ENCODE measurements at regions not wholly inside any gene's neighbourhood (a gene's known extent, or its start where the extent isn't known, plus 50 kb on each side); places are given as distances from the start of the nearest gene placed in this dataset.

GRCh38 chr2:18842836-18843235, 253.5 kb upstream of the NT5C1B start:
- peaks cover 5 to 8% of the 10 kb centered on the region in 2 donors for H3K9me3 ChIP-seq (replicated peaks in 1 of 2; ENCODE audit: control insufficient read depth in 1 of 2, insufficient read depth in 1 of 2, low read length in 2 of 2)
- H3K27me3 ChIP-seq (ENCODE audit: control insufficient read depth in 2 of 2, insufficient read depth in 2 of 2, low read length in 2 of 2): no peaks in the 10 kb centered on the region
- no peak overlapping the region for H3K27ac ChIP-seq (ENCODE audit: low read depth in 1 of 2, low read length in 2 of 2)
- no peak for DNase-seq
- H3K4me3 ChIP-seq (replicated peaks in 1 of 3; ENCODE audit: low read depth in 2 of 3, low read length in 3 of 3): no peak overlapping the region
- no peaks in the 10 kb centered on the region for H3K4me1 ChIP-seq (ENCODE audit: control insufficient read depth in 1 of 2, insufficient read depth in 2 of 2, low read length in 2 of 2)
- H2AFZ ChIP-seq (ENCODE audit: insufficient read depth, low read depth, low read length, poor library complexity, severe bottlenecking): no peak overlapping the region
- H3K9ac ChIP-seq (ENCODE audit: insufficient read depth, low read length, poor library complexity, severe bottlenecking): no peak overlapping the region
- H3K4me1 Mint-ChIP-seq: no peaks in the 10 kb centered on the region
- no peak overlapping the region for H3K27ac Mint-ChIP-seq
- no peaks in the 10 kb centered on the region for H3K27me3 Mint-ChIP-seq (ENCODE audit: low read depth in 3 of 3)
- no peak for TF ChIP-seq CTCF (IDR thresholded peaks at IDR 0.05)
- no peaks in the 10 kb centered on the region for H4K20me1 ChIP-seq (ENCODE audit: insufficient read depth, low read length)
- H3K36me3 ChIP-seq (replicated peaks in 1 of 2; ENCODE audit: control insufficient read depth in 1 of 2, insufficient read depth in 2 of 2, low read length in 2 of 2): no peaks in the 10 kb centered on the region
- H3K9me3 Mint-ChIP-seq: peaks cover 0 to 9% (median 2%) of the 10 kb centered on the region in 7 donors
- 93% methylated on average over 3 of the region's 5 CpGs for WGBS (ENCODE audit: insufficient coverage)
- no peak overlapping the region for H3K4me2 ChIP-seq (replicated peaks; ENCODE audit: extremely low read depth, low read length, poor library complexity, severe bottlenecking)
- no peak overlapping the region for H3K4me3 Mint-ChIP-seq
- no peaks in the 10 kb centered on the region for H3K36me3 Mint-ChIP-seq
- H3K79me2 ChIP-seq (ENCODE audit: insufficient read depth, low read length): no peaks in the 10 kb centered on the region
- intact Hi-C loops (cut with micrococcal nuclease): no loop called here

- 100% methylated on average over 2 of the region's 4 CpGs for WGBS (ENCODE audit: insufficient coverage)
- no peaks in the 10 kb centered on the region for H3K27me3 ChIP-seq (ENCODE audit: control insufficient read depth in 2 of 2, insufficient read depth in 2 of 2, low read length in 2 of 2)
- Mint-ChIP-seq H3K27ac (no peak overlapping the region), H3K9me3 (peaks cover 0 to 11% (median 2%) of the 10 kb centered on the region in 7 donors), H3K4me1 (no peaks in the 10 kb centered on the region), H3K4me3 (no peak overlapping the region), H3K36me3 (no peaks in the 10 kb centered on the region), H3K27me3 (ENCODE audit: low read depth in 3 of 3) (no peaks in the 10 kb centered on the region)
- DNase-seq: no peak
- H3K4me1 ChIP-seq (ENCODE audit: control insufficient read depth in 1 of 2, insufficient read depth in 2 of 2, low read length in 2 of 2): no peaks in the 10 kb centered on the region
- H3K36me3 ChIP-seq (replicated peaks in 1 of 2; ENCODE audit: control insufficient read depth in 1 of 2, insufficient read depth in 2 of 2, low read length in 2 of 2): no peaks in the 10 kb centered on the region
- H4K20me1 ChIP-seq (ENCODE audit: insufficient read depth, low read length): no peaks in the 10 kb centered on the region
- H3K9ac ChIP-seq (ENCODE audit: insufficient read depth, low read length, poor library complexity, severe bottlenecking): no peak overlapping the region
- H3K4me3 ChIP-seq (replicated peaks in 1 of 3; ENCODE audit: low read depth in 2 of 3, low read length in 3 of 3): no peak overlapping the region
- no peak overlapping the region for H3K27ac ChIP-seq (ENCODE audit: low read depth in 1 of 2, low read length in 2 of 2)
- no peak for TF ChIP-seq CTCF (IDR thresholded peaks at IDR 0.05)
- intact Hi-C loops (cut with micrococcal nuclease): no loop called here
- H3K9me3 ChIP-seq (replicated peaks in 1 of 2; ENCODE audit: control insufficient read depth in 1 of 2, insufficient read depth in 1 of 2, low read length in 2 of 2): peaks cover 5% of the 10 kb centered on the region in 2 donors
- no peaks in the 10 kb centered on the region for H3K79me2 ChIP-seq (ENCODE audit: insufficient read depth, low read length)
- H2AFZ ChIP-seq (ENCODE audit: insufficient read depth, low read depth, low read length, poor library complexity, severe bottlenecking): no peak overlapping the region
- no peak overlapping the region for H3K4me2 ChIP-seq (replicated peaks; ENCODE audit: extremely low read depth, low read length, poor library complexity, severe bottlenecking)
These were observed 252.1 kb upstream of the NT5C1B start for GRCh38 chr2:18841248-18842150.

Data from CD14-positive monocyte (primary cell).